OCI-LY1 (cell line): ENCODE measurements at regions not wholly inside any gene's neighbourhood (a gene's known extent, or its start where the extent isn't known, plus 50 kb on each side); places are given as distances from the start of the nearest gene placed in this dataset.
"Not testable (repeated sequence)": the region's sequence is repeated elsewhere in the genome, so short reads cannot be mapped to it uniquely, and the experiment has no call there.

Experiments used
- H2AFZ ChIP-seq: fragments of 200-600 bp; sonication (generic), shearing (Covaris generic); 2 replicates; pipeline ENCODE4 v1.6.0; 2014; ENCODE audit warnings: antibody characterized with exemption, mild to moderate bottlenecking, low read length
- H3F3A ChIP-seq: fragments of 200-600 bp; sonication (generic), shearing (Covaris generic); 2 replicates; pipeline ENCODE4 v1.6.0; 2014; ENCODE audit warnings: mild to moderate bottlenecking, antibody characterized with exemption, low read length, moderate library complexity; ENCODE audit not compliant: insufficient read depth
- H3K27ac ChIP-seq: fragments of 200-600 bp; sonication (generic); 2 replicates; pipeline ENCODE4 v1.5.1; 2014; ENCODE audit warnings: low read length, mixed run types, mild to moderate bottlenecking, low read depth; ENCODE audit not compliant: poor library complexity, severe bottlenecking
- H3K27me3 ChIP-seq: fragments of 200-600 bp; sonication (generic); 2 replicates; pipeline ENCODE4 v1.6.0; 2014; ENCODE audit warnings: antibody characterized with exemption, mild to moderate bottlenecking, low read length, moderate library complexity; ENCODE audit not compliant: insufficient read depth
- H3K36me3 ChIP-seq: fragments of 200-600 bp; sonication (generic); 2 replicates; pipeline ENCODE4 v1.6.1; 2014; ENCODE audit warnings: mild to moderate bottlenecking, antibody characterized with exemption, low read length, moderate library complexity, mixed read lengths; ENCODE audit not compliant: insufficient read depth
- H3K4me1 ChIP-seq: fragments of 200-600 bp; sonication (generic); 2 replicates; pipeline ENCODE4 v1.5.1; 2014; ENCODE audit warnings: mild to moderate bottlenecking, low read length, moderate library complexity; ENCODE audit not compliant: insufficient read depth, severe bottlenecking
- H3K4me2 ChIP-seq: fragments of 200-600 bp; sonication (generic), shearing (Covaris generic); 2 replicates; pipeline ENCODE4 v1.6.1; 2014; ENCODE audit warnings: low read length
- H3K4me3 ChIP-seq: fragments of 200-600 bp; sonication (generic); 2 replicates; pipeline ENCODE4 v1.5.1; 2014; ENCODE audit warnings: low read length, low read depth, mild to moderate bottlenecking, mixed read lengths; ENCODE audit not compliant: poor library complexity, severe bottlenecking
- H3K79me2 ChIP-seq: fragments of 200-600 bp; shearing (Covaris generic); 2 replicates; pipeline ENCODE4 v1.6.1; 2016; ENCODE audit warnings: mixed run types, low read length, mixed read lengths; ENCODE audit not compliant: insufficient read depth
- H3K9ac ChIP-seq: fragments of 200-600 bp; sonication (generic), shearing (Covaris generic); 2 replicates; pipeline ENCODE4 v1.6.1; 2014; ENCODE audit warnings: mild to moderate bottlenecking, low read length, mixed read lengths
- H3K9me2 ChIP-seq: fragments of 200-600 bp; sonication (generic), shearing (Covaris generic); 2 replicates; pipeline ENCODE4 v1.6.1; 2014; ENCODE audit warnings: low read depth, mild to moderate bottlenecking, low read length, mixed read lengths
- H3K9me3 ChIP-seq: fragments of 200-600 bp; shearing (Covaris generic); 2 replicates; pipeline ENCODE4 v1.6.1; 2014; ENCODE audit warnings: low read length, mixed read lengths
- H4K20me1 ChIP-seq: fragments of 200-600 bp; sonication (generic), shearing (Covaris generic); 2 replicates; pipeline ENCODE4 v1.6.0; 2016; ENCODE audit warnings: mild to moderate bottlenecking, low read length; ENCODE audit not compliant: insufficient read depth
- EZH2 ChIP-seq: fragments of 200-600 bp; sonication (generic), shearing (Covaris generic); IDR thresholded peaks from 2 replicates; pipeline ENCODE4 v1.8.0; 2017; ENCODE audit warnings: borderline replicate concordance, mixed run types, mild to moderate bottlenecking, antibody characterized with exemption, low read length, moderate library complexity, mixed read lengths
- TF ChIP-seq, protein P1 (sequence below): fragments of 200-600 bp; sonication (generic), shearing (Covaris generic); IDR thresholded peaks from 2 replicates; pipeline ENCODE4 v1.5.1; 2017; ENCODE audit warnings: mild to moderate bottlenecking, antibody characterized with exemption, low read length, moderate library complexity, mixed read lengths

DNA sequence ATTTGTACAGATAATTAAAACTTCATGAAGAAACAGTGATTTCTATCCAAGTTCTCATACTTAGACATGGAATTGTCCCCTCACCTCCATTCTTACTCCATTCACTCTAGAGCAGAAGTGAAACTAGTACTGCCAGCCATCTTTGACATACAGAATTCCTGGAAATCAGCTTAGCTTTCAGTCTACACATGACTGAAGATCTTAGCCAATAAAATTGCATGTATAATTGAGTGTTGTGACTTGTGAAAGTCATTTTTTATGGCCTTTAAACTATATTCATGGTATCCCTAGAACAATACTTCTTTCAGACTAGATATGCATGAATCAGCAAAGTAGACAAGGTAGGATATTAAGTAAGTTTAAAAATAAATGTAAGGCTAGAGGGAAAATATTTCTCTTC, 705.2 kb upstream of the ZNF608 start:
- H3K4me3 ChIP-seq = no peak overlapping the region
- H2AFZ ChIP-seq = no peak overlapping the region
- H3K9ac ChIP-seq = no peak overlapping the region
- TF ChIP-seq EZH2 = no peak
- TF ChIP-seq, protein P1, sequence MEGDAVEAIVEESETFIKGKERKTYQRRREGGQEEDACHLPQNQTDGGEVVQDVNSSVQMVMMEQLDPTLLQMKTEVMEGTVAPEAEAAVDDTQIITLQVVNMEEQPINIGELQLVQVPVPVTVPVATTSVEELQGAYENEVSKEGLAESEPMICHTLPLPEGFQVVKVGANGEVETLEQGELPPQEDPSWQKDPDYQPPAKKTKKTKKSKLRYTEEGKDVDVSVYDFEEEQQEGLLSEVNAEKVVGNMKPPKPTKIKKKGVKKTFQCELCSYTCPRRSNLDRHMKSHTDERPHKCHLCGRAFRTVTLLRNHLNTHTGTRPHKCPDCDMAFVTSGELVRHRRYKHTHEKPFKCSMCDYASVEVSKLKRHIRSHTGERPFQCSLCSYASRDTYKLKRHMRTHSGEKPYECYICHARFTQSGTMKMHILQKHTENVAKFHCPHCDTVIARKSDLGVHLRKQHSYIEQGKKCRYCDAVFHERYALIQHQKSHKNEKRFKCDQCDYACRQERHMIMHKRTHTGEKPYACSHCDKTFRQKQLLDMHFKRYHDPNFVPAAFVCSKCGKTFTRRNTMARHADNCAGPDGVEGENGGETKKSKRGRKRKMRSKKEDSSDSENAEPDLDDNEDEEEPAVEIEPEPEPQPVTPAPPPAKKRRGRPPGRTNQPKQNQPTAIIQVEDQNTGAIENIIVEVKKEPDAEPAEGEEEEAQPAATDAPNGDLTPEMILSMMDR = no peak
- H3K79me2 ChIP-seq = no peaks in the 10 kb centered on the region
- H3K9me3 ChIP-seq = no peaks in the 10 kb centered on the region
- no peaks in the 10 kb centered on the region for H3K9me2 ChIP-seq
- no peaks in the 10 kb centered on the region for H3K36me3 ChIP-seq
- H3F3A ChIP-seq = no peaks in the 10 kb centered on the region
- H3K4me1 ChIP-seq = no peaks in the 10 kb centered on the region
- H3K4me2 ChIP-seq = no peak overlapping the region
- no peaks in the 10 kb centered on the region for H3K27me3 ChIP-seq
- no peak overlapping the region for H3K27ac ChIP-seq
- no peaks in the 10 kb centered on the region for H4K20me1 ChIP-seq

DNA sequence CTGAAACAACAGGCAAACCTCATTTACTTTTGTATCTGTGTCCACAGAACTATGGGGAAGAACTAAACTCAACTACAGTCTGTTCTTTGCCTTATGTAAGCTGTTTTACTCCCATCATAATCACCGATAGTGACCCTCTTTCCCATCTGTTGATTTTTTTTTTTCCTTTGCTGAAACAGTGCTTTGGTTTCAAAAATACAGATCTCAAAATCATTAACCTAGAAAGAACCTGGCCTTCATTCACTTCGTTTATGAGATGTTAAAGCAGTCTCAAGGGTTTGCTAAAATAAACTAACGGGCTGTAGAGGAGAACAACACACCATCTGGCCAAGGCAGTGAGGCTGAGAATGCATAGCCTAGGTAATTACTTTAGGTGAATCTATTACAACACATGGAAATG, 706.6 kb upstream of the ZNF608 start:
- H3K4me2 ChIP-seq = no peak overlapping the region
- TF ChIP-seq EZH2 = no peak
- TF ChIP-seq, protein P1 = no peak
- H4K20me1 ChIP-seq = no peaks in the 10 kb centered on the region

DNA sequence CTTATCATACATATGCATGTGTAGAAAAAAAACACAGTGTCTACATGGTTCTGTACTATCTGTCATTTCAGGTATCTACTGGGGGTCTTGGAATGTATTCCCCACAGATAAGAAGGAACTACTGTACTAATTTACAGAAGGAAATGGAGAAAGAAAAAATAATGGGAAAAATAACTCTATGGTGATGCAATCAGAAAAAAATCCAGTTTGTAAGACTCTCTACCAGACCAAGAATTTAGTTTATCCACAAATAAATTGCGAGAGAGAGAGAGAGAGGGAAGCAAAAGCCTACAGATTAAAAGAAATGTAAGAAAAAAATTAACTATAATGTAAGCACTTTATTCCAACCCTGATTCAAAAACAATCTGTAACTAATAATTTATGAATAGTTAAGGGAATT, 708.6 kb upstream of the ZNF608 start:
- TF ChIP-seq, protein P1 = no peak
- no peak for TF ChIP-seq EZH2
- Histone ChIP-seq H3K9ac (no peak overlapping the region), H3K36me3 (no peaks in the 10 kb centered on the region), H3K27me3 (no peaks in the 10 kb centered on the region), H4K20me1 (no peaks in the 10 kb centered on the region), H3F3A (no peaks in the 10 kb centered on the region), H3K4me1 (no peaks in the 10 kb centered on the region), H3K4me2 (no peak overlapping the region), H3K4me3 (no peak overlapping the region), H3K9me2 (no peaks in the 10 kb centered on the region), H3K79me2 (no peaks in the 10 kb centered on the region), H3K9me3 (no peaks in the 10 kb centered on the region), H3K27ac (no peak overlapping the region), H2AFZ (no peak overlapping the region)

More for the DNA sequence above, 706.6 kb upstream of the ZNF608 start:
- Histone ChIP-seq H3F3A (no peaks in the 10 kb centered on the region), H2AFZ (no peak overlapping the region), H3K9me3 (no peaks in the 10 kb centered on the region), H3K27ac (no peak overlapping the region), H3K4me3 (no peak overlapping the region), H3K27me3 (no peaks in the 10 kb centered on the region), H3K36me3 (no peaks in the 10 kb centered on the region), H3K4me1 (no peaks in the 10 kb centered on the region), H3K79me2 (no peaks in the 10 kb centered on the region), H3K9ac (no peak overlapping the region), H3K9me2 (no peaks in the 10 kb centered on the region)

DNA sequence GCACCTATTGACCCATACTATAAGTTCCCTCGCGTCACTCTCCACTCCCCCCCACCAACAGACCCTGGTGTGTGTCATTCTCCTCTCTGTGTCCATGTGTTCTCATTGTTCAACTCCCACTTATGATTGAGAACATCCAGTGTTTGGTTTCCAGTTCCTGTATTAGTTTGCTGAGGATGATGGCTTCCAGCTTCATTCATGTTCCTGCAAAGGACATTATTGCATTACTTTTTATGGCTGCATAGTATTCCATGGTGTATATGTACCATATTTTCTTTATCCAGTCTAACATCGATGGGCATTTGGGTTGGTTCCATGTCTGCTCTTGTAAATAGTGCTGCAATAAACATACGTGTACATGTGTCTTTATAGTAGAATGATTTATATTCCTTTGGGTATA, 709.6 kb upstream of the ZNF608 start:
- not testable (repeated sequence) for H3K27ac ChIP-seq, H3F3A ChIP-seq, H4K20me1 ChIP-seq, H3K27me3 ChIP-seq, H2AFZ ChIP-seq, H3K4me1 ChIP-seq, H3K4me3 ChIP-seq, H3K79me2 ChIP-seq, H3K9me2 ChIP-seq, H3K4me2 ChIP-seq, H3K9me3 ChIP-seq, H3K9ac ChIP-seq, H3K36me3 ChIP-seq
